ENCODE measurements at regions not wholly inside any gene's neighbourhood (a gene's known extent, or its start where the extent isn't known, plus 50 kb on each side); places are given as distances from the start of the nearest gene placed in this dataset.

GRCh38 chr14:27557445-27557844 is 959.6 kb upstream of the NOVA1 start:
- Histone ChIP-seq H3K4me3 (no peak overlapping the region), H3K9me3 (no peaks in the 10 kb centered on the region), H3K4me1 (no peaks in the 10 kb centered on the region), H3K27me3 (no peaks in the 10 kb centered on the region), H3K27ac (no peak overlapping the region), H3K36me3 (no peaks in the 10 kb centered on the region)
- TF ChIP-seq EP300 (IDR thresholded peaks at IDR 0.05) (no peak), POLR2AphosphoS5 (IDR thresholded peaks at IDR 0.05) (no peak), CTCF (IDR thresholded peaks at IDR 0.05) (no peak)
- ATAC-seq, result no peak
- 57 to 65% methylated on average over 2 of the region's 2 CpGs for WGBS, 2 donors (ENCODE audit: low coverage in 1 of 2)

- H3K36me3 ChIP-seq, result no peaks in the 10 kb centered on the region
- no peak for TF ChIP-seq POLR2A (IDR thresholded peaks at IDR 0.05)
- TF ChIP-seq CTCF (IDR thresholded peaks at IDR 0.05), result no peak
- TF ChIP-seq POLR2AphosphoS5 (IDR thresholded peaks at IDR 0.05), result no peak
- TF ChIP-seq EP300 (IDR thresholded peaks at IDR 0.05), result no peak
- no peaks in the 10 kb centered on the region for H3K4me1 ChIP-seq
- H3K4me3 ChIP-seq, result no peak overlapping the region
- no peak overlapping the region for H3K27ac ChIP-seq
- H3K27me3 ChIP-seq, result no peaks in the 10 kb centered on the region
- no peaks in the 10 kb centered on the region for H3K9me3 ChIP-seq
- no peak for ATAC-seq
These were observed 962.0 kb upstream of the NOVA1 start for GRCh38 chr14:27559848-27560247.

GRCh38 chr14:27566843-27567382 is 969.1 kb upstream of the NOVA1 start:
- no peak overlapping the region for H3K27ac ChIP-seq
- no peak for ATAC-seq
- no peak overlapping the region for H3K4me3 ChIP-seq
- no peaks in the 10 kb centered on the region for H3K27me3 ChIP-seq
- 43 to 44% methylated on average over 1 of the region's 1 CpG for WGBS, 2 donors (ENCODE audit: low coverage in 1 of 2)
- TF ChIP-seq POLR2AphosphoS5 (IDR thresholded peaks at IDR 0.05) (no peak), EP300 (IDR thresholded peaks at IDR 0.05) (no peak), POLR2A (IDR thresholded peaks at IDR 0.05) (no peak), CTCF (IDR thresholded peaks at IDR 0.05) (no peak)
- no peaks in the 10 kb centered on the region for H3K9me3 ChIP-seq
- no peaks in the 10 kb centered on the region for H3K4me1 ChIP-seq
- no peaks in the 10 kb centered on the region for H3K36me3 ChIP-seq

GRCh38 chr14:27573018-27573417 is 975.2 kb upstream of the NOVA1 start:
- no CpG with 5 or more reads among the region's 2 CpGs for WGBS, 2 donors (ENCODE audit: low coverage in 1 of 2)
- H3K4me1 ChIP-seq, result no peaks in the 10 kb centered on the region
- no peaks in the 10 kb centered on the region for H3K27me3 ChIP-seq
- no peak for ATAC-seq
- H3K36me3 ChIP-seq, result no peaks in the 10 kb centered on the region
- peaks cover 0 to 4% (median 0%) of the 10 kb centered on the region in 3 donors for H3K9me3 ChIP-seq
- no peak overlapping the region for H3K27ac ChIP-seq
- TF ChIP-seq POLR2A (IDR thresholded peaks at IDR 0.05) (no peak), EP300 (IDR thresholded peaks at IDR 0.05) (no peak), POLR2AphosphoS5 (IDR thresholded peaks at IDR 0.05) (no peak), CTCF (IDR thresholded peaks at IDR 0.05) (no peak)
- no peak overlapping the region for H3K4me3 ChIP-seq

- Histone ChIP-seq H3K4me1 (no peaks in the 10 kb centered on the region), H3K9me3 (no peaks in the 10 kb centered on the region), H3K27me3 (no peaks in the 10 kb centered on the region), H3K27ac (no peak overlapping the region), H3K4me3 (no peak overlapping the region), H3K36me3 (no peaks in the 10 kb centered on the region)
- TF ChIP-seq EP300 (IDR thresholded peaks at IDR 0.05), result no peak
- TF ChIP-seq POLR2AphosphoS5 (IDR thresholded peaks at IDR 0.05), result no peak
- no peak for TF ChIP-seq CTCF (IDR thresholded peaks at IDR 0.05)
- 50 to 71% methylated on average over 3 of the region's 3 CpGs for WGBS, 2 donors (ENCODE audit: low coverage in 1 of 2)
- ATAC-seq, result no peak
These were observed 989.3 kb upstream of the NOVA1 start for GRCh38 chr14:27587103-27587502.

Data from gastroesophageal sphincter (tissue), 4 donors.